ENCODE measurements at regions not wholly inside any gene's neighbourhood (a gene's known extent, or its start where the extent isn't known, plus 50 kb on each side); places are given as distances from the start of the nearest gene placed in this dataset.

GRCh38 chr3:13134879-13135206 is 61.6 kb upstream of the IQSEC1 start:
- no peak overlapping the region for H3K27ac ChIP-seq (replicated peaks in 1 of 4)
- no peak overlapping the region for H3K4me3 ChIP-seq
- WGBS = no CpG with 5 or more reads among the region's 8 CpGs
- H3K27me3 ChIP-seq = peaks cover 0 to 29% (median 0%) of the 10 kb centered on the region in 4 donors
- H3K4me1 ChIP-seq = no peaks in the 10 kb centered on the region
- no peaks in the 10 kb centered on the region for H3K36me3 ChIP-seq
- no peaks in the 10 kb centered on the region for H3K9me3 ChIP-seq
- no peak for DNase-seq (ENCODE audit: extremely low spot score)
- intact Hi-C loops (cut with DNase I) = no loop called here
- TF ChIP-seq POLR2AphosphoS5 (IDR thresholded peaks at IDR 0.05) = no peak
- no peak for TF ChIP-seq POLR2A (IDR thresholded peaks at IDR 0.05; ENCODE audit: low read depth)
- no peak for TF ChIP-seq EP300 (IDR thresholded peaks at IDR 0.05)
- TF ChIP-seq, protein P1, sequence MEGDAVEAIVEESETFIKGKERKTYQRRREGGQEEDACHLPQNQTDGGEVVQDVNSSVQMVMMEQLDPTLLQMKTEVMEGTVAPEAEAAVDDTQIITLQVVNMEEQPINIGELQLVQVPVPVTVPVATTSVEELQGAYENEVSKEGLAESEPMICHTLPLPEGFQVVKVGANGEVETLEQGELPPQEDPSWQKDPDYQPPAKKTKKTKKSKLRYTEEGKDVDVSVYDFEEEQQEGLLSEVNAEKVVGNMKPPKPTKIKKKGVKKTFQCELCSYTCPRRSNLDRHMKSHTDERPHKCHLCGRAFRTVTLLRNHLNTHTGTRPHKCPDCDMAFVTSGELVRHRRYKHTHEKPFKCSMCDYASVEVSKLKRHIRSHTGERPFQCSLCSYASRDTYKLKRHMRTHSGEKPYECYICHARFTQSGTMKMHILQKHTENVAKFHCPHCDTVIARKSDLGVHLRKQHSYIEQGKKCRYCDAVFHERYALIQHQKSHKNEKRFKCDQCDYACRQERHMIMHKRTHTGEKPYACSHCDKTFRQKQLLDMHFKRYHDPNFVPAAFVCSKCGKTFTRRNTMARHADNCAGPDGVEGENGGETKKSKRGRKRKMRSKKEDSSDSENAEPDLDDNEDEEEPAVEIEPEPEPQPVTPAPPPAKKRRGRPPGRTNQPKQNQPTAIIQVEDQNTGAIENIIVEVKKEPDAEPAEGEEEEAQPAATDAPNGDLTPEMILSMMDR (IDR thresholded peaks at IDR 0.05) = no peak

- no peaks in the 10 kb centered on the region for H3K9me3 ChIP-seq
- H3K36me3 ChIP-seq = no peaks in the 10 kb centered on the region
- H3K27ac ChIP-seq (replicated peaks in 1 of 4) = no peak overlapping the region
- intact Hi-C loops (cut with DNase I) = no loop called here
- no peaks in the 10 kb centered on the region for H3K4me1 ChIP-seq
- H3K27me3 ChIP-seq = peaks cover 0 to 29% (median 0%) of the 10 kb centered on the region in 4 donors
- DNase-seq (ENCODE audit: extremely low spot score) = no peak
- no peak overlapping the region for H3K4me3 ChIP-seq
- 91% methylated on average over 12 of the region's 12 CpGs for WGBS
- TF ChIP-seq EP300 (IDR thresholded peaks at IDR 0.05) = no peak
- TF ChIP-seq, protein P1 (IDR thresholded peaks at IDR 0.05) = no peak
Observed at GRCh38 chr3:13134166-13134878, 61.1 kb upstream of the IQSEC1 start.

DNA sequence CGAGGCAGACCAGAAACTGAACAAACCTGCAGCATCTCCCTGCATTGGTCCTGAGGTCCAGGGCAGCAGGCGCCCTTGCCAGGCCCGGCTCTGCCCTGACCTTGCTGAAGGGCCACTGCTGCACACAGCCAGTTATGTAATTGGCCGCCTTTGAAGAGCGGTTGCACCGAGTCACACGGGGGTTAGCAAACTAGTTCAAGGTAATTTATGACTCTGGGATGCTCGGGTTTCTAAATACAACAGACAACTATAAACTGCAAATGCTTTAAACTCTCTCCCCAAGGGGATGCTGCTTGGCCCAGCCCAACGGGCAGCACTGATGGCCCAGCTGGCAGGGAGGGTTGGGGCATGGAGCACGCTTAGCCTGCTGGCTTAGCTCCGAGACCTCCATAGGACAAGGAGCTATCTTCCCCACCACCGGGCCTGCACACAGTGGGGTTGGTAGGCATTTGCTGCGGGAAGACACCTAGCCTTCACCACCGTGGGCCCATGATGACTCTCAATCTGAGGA is 60.3 kb upstream of the IQSEC1 start:
- WGBS = 79% methylated on average over 13 of the region's 14 CpGs
- Histone ChIP-seq H3K27ac (replicated peaks in 1 of 4) (no peak overlapping the region), H3K27me3 (peaks cover 0 to 29% (median 0%) of the 10 kb centered on the region in 4 donors), H3K9me3 (no peaks in the 10 kb centered on the region), H3K36me3 (no peaks in the 10 kb centered on the region), H3K4me1 (no peaks in the 10 kb centered on the region), H3K4me3 (no peak overlapping the region)
- TF ChIP-seq EP300 (IDR thresholded peaks at IDR 0.05) (no peak), POLR2AphosphoS5 (IDR thresholded peaks at IDR 0.05) (no peak), POLR2A (IDR thresholded peaks at IDR 0.05; ENCODE audit: low read depth) (no peak)
- TF ChIP-seq, protein P1 (IDR thresholded peaks at IDR 0.05) = no peak
- intact Hi-C loops (cut with DNase I) = no loop called here
- no peak for DNase-seq (ENCODE audit: extremely low spot score)

GRCh38 chr3:13132731-13133410 is 59.6 kb upstream of the IQSEC1 start:
- intact Hi-C loops (cut with DNase I) = no loop called here
- no peak for TF ChIP-seq POLR2A (IDR thresholded peaks at IDR 0.05; ENCODE audit: low read depth)
- TF ChIP-seq, protein P1 (IDR thresholded peaks at IDR 0.05) = no peak
- TF ChIP-seq EP300 (IDR thresholded peaks at IDR 0.05) = no peak
- TF ChIP-seq POLR2AphosphoS5 (IDR thresholded peaks at IDR 0.05) = no peak
- DNase-seq (ENCODE audit: extremely low spot score) = no peak
- Histone ChIP-seq H3K27ac (replicated peaks in 1 of 4) (no peak overlapping the region), H3K27me3 (peaks cover 0 to 29% (median 0%) of the 10 kb centered on the region in 4 donors), H3K4me1 (no peaks in the 10 kb centered on the region), H3K9me3 (no peaks in the 10 kb centered on the region), H3K36me3 (no peaks in the 10 kb centered on the region), H3K4me3 (no peak overlapping the region)
- 71% methylated on average over 6 of the region's 6 CpGs for WGBS
